NOMO-1 treated with DMSO at 0.1 percent for 48 hours (cell line): ENCODE measurements at regions not wholly inside any gene's neighbourhood (a gene's known extent, or its start where the extent isn't known, plus 50 kb on each side); places are given as distances from the start of the nearest gene placed in this dataset.
"Not testable (repeated sequence)": the region's sequence is repeated elsewhere in the genome, so short reads cannot be mapped to it uniquely, and the experiment has no call there.

Source experiments
- DNase-seq: peaks from one replicate; lab custom pipeline; 2025; ENCODE audit not compliant: unreplicated experiment; lab: John Stamatoyannopoulos, UW

GRCh38 chr6:94254689-94255088 lies 835.3 kb upstream of the EPHA7 start:
- DNase-seq: no peak

- DNase-seq: no peak
Observed at GRCh38 chr6:94251878-94252277, 832.5 kb upstream of the EPHA7 start.

DNA sequence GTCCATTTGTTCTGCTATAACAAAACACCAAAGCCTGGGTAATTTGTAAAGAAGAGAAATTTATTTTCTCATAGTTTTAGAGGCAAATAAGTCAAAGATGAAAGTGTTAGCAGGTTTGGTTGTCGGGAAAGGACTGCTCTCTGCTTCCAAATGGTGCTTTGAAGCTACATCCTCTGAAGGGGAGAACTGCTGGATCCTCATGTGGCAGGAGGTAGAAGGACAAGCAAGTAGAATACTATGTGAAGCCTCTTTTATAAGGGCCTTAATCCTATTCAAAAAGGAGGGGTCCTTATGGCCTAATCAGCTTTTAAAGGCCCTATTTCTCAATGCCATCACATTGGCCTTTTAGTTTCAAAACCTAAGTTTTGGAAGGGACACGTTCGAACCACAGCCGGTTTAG lies 826.0 kb upstream of the EPHA7 start:
- no peak for DNase-seq

GRCh38 chr6:94238868-94239267 lies 819.5 kb upstream of the EPHA7 start:
- no peak for DNase-seq

GRCh38 chr6:94227741-94228140 lies 808.4 kb upstream of the EPHA7 start:
- DNase-seq: no peak

DNA sequence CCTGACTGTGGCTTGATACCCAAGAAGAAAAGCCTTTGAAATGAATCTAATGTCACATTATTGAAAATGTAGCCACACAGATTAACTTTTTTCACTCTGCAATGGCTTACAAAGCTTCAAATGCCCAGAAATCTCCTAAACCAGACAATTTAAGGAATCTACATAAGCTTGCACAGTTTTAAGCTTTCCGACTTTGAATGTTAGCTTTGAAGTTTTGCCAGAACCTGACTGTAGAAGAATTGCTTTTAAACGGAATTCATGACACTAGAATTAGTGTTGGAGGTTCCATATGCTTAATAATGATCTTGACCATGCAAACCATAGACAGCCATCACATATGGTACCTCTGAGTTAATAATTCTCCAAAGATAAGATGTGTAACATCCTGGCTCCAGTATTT lies 798.5 kb upstream of the EPHA7 start:
- no peak for DNase-seq

DNA sequence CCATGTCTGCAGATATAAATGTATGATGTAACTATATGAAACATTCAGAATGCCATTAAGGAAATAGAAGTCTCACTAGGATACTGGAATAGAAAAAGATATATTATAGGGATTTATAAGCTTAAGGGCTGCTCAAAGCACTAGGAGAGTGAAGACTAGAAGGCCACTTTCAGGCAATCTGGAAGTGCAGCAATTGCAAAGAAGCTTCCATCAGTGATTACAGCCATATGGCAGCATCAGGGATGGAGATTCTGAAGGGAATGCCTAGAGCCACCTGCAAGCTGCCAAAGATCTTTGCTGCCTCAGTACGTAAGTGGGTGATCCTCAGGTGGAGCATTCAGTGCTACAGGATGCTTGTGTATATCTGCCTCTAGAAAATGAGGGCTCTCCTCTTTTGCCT lies 796.2 kb upstream of the EPHA7 start:
- DNase-seq: no peak

DNA sequence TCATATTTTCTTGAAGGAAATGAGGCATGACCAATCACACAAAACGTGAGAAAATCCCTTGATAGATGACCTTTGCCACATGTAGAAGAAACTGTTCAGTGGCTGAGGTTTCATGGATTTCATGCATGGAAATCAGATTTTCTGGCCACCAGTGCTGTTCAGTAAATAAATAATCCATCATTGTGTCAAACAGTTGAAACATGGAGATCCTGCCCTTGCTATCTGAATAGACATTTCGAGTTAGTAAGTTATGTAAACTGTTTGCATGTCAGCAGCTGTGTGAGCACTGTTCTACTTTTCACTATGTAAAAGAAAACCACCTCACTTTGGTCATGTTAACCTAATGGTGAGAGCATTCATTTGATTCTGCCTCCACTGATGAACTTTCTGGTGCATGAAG lies 793.9 kb upstream of the EPHA7 start:
- DNase-seq: no peak

- DNase-seq: no peak
Observed at GRCh38 chr6:94196891-94197290, 777.5 kb upstream of the EPHA7 start.

DNA sequence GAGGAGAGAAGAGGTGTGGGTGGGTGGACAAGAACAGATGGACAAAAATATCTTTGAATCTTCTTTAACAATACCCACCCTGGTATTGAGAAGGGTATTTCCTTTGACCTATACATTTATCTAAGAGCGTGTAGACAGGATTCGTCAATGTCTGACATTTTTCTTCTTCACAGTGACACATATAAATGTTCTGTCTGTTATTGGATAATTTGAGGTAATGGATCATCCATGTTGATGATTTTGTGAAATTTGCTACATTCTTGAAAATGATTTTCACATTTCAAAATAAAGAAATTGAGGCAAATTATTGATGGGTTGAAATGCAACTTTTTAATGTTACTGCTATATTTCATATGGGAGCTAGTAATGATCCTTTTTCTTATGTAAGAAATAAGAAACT lies 770.7 kb upstream of the EPHA7 start:
- DNase-seq: no peak

DNA sequence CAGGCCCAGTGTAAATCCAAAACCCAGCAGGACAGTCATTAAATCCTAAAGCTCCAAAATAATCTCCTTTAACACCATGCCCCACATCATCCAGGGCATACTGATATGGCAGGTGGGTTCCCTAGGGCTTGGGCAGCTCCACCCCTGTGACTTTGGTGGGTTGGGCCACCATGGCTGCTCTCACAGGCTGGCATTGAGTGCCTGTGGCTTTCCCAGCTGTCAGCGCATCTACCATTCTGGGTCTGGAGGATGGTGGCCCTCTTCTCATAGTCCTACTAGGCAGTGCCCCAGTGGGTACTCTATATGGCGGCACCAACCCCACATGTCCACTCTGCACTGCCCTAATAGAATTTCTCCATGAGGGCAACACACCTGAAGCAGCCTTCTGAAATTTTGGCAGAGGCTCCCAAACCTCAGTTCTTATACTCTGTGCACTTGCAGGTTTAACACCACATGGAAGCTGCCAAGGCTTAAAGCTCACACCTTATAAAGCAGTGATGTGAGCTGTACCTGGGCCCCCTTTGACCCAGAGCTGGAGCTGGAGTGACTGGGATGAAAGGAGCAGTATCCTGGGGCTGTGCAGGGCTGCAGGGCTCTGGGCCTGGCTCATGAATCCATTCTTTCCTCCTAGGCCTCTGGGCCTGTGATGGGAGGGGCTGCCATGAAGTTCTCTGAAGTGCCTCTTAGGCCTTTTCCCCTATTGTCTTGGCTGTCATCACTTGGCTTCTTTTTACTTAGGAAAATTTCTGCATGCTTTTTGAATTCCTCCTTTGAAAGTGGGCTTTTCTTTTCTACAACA lies 765.5 kb upstream of the EPHA7 start:
- no peak for DNase-seq

DNA sequence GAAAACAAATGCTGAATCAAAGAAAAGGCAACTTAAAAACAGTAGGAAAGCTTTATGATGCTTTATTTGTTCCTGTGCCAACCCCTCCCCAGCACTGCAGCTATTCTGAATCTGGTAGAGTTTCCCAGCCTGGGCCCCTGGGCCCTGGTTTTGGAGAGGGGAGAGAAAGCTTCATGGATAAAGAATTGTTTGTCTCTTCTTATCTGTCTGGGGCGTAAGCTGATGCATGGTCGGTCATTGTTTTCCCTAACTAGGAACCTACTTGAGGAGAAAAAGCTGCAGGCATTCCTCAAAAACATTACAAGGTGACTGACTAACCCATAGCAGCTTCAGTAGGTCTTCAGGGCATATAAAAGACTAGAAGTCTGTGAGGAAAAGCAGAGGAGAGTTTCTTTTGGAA lies 758.1 kb upstream of the EPHA7 start:
- no peak for DNase-seq

GRCh38 chr6:94175465-94175864 lies 756.1 kb upstream of the EPHA7 start:
- DNase-seq: no peak

- no peak for DNase-seq
Observed at GRCh38 chr6:94163877-94164276, 744.5 kb upstream of the EPHA7 start.

DNA sequence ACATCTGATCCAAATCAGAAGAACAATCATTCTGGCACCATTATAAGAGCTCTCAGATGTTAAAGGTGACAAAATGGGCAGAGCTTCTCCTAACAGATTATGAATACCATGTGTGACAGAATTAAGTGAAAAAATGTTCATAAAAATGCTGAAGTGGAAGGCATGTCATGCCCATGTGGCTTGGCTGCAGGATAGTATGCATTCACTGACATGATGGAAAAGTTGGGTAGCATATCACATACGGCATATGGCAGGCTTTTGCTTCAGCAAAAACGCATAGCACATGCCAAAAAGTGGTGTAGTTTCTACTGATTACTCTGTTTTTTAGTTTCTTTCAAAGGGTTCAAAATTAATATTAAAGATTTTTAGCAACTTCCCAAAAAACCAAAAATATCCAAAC lies 731.5 kb upstream of the EPHA7 start:
- no peak for DNase-seq

- DNase-seq: no peak
Observed at GRCh38 chr6:94144807-94145206, 725.4 kb upstream of the EPHA7 start.

DNA sequence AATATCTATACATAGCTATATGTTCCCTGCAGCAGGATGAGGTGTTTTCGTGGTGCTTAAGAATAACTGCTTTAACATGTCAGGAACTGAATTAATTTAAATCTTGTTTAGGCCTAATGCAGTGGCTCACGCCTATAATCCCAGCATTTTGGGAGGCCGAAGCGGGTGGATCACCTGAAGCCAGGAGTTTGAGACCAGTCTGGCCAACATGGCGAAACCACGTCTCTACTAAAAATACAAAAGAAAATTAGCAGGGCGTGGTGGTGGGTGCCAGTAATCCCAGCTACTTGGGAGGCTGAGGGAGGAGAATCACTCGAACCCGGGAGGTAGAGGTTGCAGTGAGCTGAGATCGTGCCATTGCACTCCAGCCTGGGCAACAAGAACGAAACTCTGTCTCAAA lies 717.8 kb upstream of the EPHA7 start:
- not testable (repeated sequence) for DNase-seq

DNA sequence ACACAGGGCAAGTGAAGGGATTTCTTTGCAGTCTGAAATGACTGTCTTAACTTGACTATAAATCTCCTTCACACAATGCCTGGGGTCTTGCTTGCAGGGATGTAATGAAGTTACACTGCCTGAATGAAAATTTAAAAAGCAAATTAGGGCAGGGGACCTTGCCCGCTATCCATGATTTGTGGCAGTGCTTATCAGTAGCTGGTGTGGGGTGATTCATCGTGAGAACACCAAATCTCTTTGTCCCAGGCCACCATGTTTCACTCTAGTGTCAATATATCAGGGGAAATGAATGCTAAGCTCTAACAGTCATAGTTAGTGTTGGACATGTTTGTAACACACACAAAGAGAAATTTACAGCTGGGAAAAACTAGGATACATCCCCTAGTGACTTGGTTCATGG lies 713.7 kb upstream of the EPHA7 start:
- no peak for DNase-seq

DNA sequence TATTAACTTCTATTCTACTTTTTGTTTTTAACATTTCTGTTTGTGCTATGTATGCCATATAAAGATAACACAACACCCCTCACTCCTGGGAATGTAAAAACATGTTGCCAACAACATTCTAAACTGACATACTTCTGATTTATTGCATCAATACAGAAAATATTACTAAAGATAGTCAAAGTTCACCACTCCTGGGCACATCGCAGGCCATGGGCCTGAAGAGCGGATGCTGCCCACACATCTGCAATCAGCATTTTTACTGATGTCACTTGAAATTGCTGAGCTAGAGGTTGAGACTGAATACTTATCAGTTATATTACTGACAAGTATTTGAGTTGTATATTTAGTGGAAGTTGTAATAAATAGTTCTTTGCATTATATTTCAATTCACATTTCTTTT lies 711.9 kb upstream of the EPHA7 start:
- no peak for DNase-seq

- no peak for DNase-seq
Observed at GRCh38 chr6:94130478-94130877, 711.1 kb upstream of the EPHA7 start.

- DNase-seq: no peak
Observed at GRCh38 chr6:94129926-94130325, 710.6 kb upstream of the EPHA7 start.

DNA sequence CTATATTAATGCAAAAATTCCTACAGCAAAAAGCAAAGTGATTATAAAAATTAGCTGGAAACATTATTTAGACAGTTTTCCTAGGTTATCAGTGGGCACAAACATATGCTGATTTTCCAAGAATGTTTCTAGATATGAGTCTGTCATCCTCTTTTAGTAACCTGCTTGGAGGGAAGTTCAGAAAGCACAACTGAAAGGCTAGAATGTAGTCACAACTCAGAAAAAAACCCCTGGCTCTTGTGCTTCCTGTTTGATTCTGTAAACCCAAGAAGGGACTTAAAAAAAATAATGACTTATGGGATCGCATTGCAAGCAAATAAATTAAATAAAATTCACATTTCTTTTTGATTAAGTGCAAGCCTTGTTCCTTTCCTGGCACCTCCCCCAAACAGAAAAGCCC lies 708.4 kb upstream of the EPHA7 start:
- DNase-seq: no peak

GRCh38 chr6:94124333-94124732 lies 705.0 kb upstream of the EPHA7 start:
- DNase-seq: no peak
